HUES64 (cell line): ENCODE measurements at regions not wholly inside any gene's neighbourhood (a gene's known extent, or its start where the extent isn't known, plus 50 kb on each side); places are given as distances from the start of the nearest gene placed in this dataset.

Experiments used
- H3K27ac ChIP-seq: 2 replicates; pipeline ENCODE4 v1.7.0; 2013; ENCODE audit warnings: low read depth, low read length, inconsistent platforms
- H3K27me3 ChIP-seq: 2 replicates; pipeline ENCODE4 v1.6.1; 2013; ENCODE audit warnings: mild to moderate bottlenecking, low read length; ENCODE audit not compliant: insufficient read depth
- H3K36me3 ChIP-seq: 2 replicates; pipeline ENCODE4 v1.6.1; 2013; ENCODE audit warnings: mild to moderate bottlenecking, low read length; ENCODE audit not compliant: insufficient read depth
- H3K4me1 ChIP-seq: 2 replicates; pipeline ENCODE4 v1.6.1; 2013; ENCODE audit warnings: mild to moderate bottlenecking, low read length, moderate library complexity; ENCODE audit not compliant: insufficient read depth
- H3K4me3 ChIP-seq: 2 replicates; pipeline ENCODE4 v1.5.1; 2013; ENCODE audit warnings: mild to moderate bottlenecking, low read length, moderate library complexity
- H3K9ac ChIP-seq: 2 replicates; pipeline ENCODE4 v1.6.1; 2013; ENCODE audit warnings: mild to moderate bottlenecking, low read depth, low read length
- H3K9me3 ChIP-seq: 2 replicates; pipeline ENCODE4 v1.6.1; 2013; ENCODE audit warnings: low read depth, low read length; ENCODE audit not compliant: insufficient read depth
- WGBS: fragments of 150-250, 120-280 bp; methylation state at CpG from one replicate; pipeline ENCODE4 v1.1.7; 2013; ENCODE audit warnings: missing lambda C conversion rate; 5-methylcytosine and 5-hydroxymethylcytosine counted together

DNA sequence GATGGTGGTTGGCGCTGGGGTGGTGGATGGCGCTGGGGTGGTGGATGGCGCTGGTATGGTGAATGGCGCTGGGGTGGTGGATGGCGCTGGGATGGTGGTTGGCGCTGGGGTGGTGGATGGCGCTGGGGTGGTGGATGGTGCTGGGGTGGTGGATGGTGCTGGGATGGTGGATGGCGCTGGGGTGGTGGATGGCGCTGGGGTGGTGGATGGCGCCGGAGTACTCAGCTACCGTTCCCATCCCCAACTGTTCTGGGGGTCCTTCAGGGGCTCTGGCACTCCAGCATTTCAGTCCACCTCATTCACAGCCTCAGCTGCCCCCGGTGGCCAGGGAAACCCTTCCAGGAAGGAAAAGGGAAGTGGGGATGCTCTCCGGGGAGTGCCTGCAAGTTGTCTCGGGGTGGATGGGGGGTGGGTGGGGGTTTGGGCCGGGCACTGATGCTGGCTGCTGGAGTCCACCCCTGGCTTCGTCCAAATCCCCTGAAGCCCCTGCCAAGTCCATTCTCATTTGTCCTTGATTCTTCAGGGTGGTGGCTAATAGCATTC lies 147.3 kb upstream of the COL5A1 start:
- Histone ChIP-seq H3K36me3 (no peaks in the 10 kb centered on the region), H3K9ac (no peak overlapping the region), H3K4me1 (no peaks in the 10 kb centered on the region), H3K27ac (no peak overlapping the region), H3K27me3 (no peaks in the 10 kb centered on the region), H3K4me3 (no peak overlapping the region), H3K9me3 (no peaks in the 10 kb centered on the region)
- 91% methylated on average over 12 of the region's 17 CpGs for WGBS

DNA sequence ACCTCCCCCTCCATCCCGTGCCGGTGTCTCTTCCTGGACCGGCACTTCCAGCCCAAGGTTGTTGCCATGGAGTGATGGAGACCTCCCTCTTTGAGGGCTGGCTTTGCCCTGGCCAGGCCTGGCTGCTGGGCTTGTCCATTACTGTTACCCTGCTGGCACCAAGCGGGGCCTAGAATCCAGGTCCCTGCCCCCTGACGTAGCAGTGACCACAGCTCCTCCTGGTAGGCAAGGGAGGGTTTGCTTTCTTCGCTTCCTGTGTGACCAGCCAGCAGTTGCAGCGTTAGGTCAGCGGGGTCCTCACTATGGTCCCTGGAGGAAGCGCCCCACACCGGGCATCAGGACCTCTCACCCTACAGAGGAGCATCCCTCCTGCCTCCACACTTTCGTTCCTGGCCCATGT lies 146.7 kb upstream of the COL5A1 start:
- no peak overlapping the region for H3K9ac ChIP-seq
- peaks cover 2% of the 10 kb centered on the region; the same call in 1 of the 2 replicates for H3K27me3 ChIP-seq
- no peaks in the 10 kb centered on the region for H3K9me3 ChIP-seq
- WGBS = 89% methylated on average over 11 of the region's 11 CpGs
- H3K27ac ChIP-seq = no peak overlapping the region
- H3K4me1 ChIP-seq = no peaks in the 10 kb centered on the region
- no peak overlapping the region for H3K4me3 ChIP-seq
- H3K36me3 ChIP-seq = no peaks in the 10 kb centered on the region

DNA sequence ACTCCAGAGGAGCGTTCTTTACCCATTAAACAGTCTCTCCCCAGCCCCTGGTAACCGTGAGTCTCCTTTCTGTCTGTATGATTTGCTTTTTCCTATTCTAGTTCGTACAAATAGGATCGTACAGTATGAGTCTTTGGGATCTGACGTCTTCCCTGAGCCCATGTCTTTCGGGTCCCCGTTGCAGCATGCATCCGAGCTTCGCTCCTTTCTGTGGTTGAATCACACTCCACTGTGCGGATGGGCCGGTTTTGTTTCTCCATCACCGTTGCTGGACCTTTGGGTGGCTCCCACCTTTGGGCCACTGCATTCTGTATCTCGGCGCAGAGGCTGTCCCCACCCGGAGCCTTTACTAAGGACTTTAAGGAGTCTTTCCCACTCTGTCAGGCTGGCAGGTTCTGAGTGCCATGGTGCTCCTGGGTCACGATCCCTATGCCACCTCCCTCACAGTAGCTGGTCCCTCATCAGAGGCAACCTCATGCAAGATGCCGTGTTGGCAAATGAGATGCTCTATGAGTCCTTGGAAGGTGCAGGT lies 145.7 kb upstream of the COL5A1 start:
- WGBS = 95% methylated on average over 17 of the region's 17 CpGs
- Histone ChIP-seq H3K36me3 (no peaks in the 10 kb centered on the region), H3K9ac (no peak overlapping the region), H3K4me3 (no peak overlapping the region), H3K9me3 (no peaks in the 10 kb centered on the region), H3K27me3 (peaks cover 12% of the 10 kb centered on the region), H3K27ac (no peak overlapping the region), H3K4me1 (no peaks in the 10 kb centered on the region)

DNA sequence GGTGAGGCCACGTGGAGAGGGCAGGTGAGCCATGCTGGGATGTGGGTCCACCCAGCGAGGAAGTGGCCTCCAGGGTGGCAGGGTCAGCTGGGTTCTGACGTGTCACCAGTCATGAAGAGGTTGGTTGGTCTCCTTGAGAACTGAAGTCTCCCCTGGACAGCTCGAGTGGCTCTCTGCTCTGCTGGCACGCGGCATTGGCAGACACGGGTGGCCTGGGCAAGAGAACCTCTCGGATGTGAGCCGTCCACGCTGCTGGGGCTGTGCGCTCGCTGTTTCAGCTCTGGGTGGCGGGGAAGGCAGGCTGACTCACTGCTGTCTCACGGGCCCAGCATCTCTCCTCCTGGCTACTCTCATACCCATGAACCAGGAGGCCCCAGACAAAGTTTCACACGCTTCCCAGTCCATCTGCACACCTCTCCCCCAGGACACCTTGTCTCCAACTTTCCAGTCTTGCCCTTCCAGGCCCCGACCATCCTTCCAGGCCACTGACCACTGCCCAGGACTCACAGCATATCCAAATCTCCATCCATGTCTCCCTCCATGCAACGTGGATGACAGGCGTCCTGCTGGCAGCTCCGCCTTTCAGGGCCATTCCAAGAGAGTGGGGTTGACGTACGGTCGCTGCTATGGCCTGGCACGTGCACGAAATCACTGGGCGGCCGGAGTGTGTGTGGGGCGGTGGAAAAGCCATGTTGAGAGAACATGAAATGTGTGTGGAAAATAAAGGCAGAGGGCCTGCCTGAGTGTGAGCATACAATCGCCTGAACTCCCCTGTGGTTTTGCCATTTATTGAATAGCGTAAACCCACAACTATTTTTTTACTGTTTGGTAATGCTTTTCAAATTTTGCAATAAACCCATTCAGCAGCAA lies 145.0 kb upstream of the COL5A1 start:
- Histone ChIP-seq H3K36me3 (no peaks in the 10 kb centered on the region), H3K9me3 (no peaks in the 10 kb centered on the region), H3K4me3 (no peak overlapping the region), H3K9ac (no peak overlapping the region), H3K27ac (no peak overlapping the region), H3K27me3 (peaks cover 19% of the 10 kb centered on the region), H3K4me1 (no peaks in the 10 kb centered on the region)
- WGBS = 91% methylated on average over 29 of the region's 29 CpGs

DNA sequence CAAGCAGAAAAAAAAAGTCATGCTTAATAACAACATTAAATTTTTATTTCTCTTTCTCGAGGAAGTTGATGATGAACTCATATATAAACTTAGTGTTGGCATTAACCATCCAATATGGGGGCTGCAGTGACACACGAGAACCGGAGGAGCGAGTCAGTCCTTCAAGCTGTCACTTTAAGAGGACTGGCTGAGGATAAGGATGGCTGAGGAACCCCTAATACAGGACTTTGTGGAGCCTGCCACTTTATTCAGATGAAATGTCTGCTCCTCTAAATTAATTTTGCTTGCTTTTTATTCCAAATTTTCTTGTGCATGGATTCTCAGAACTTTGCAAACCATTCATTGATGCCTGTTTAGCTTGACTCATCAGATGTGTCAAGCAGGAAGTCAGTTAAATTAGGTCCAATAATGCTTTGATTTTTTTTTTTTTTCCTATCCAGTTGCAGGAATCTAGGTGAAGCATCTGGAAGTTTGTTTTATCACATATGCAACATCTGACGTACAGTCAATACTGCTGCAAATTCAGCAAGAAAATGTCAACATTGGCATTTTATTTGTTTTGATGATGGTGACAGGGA lies 144.2 kb upstream of the COL5A1 start:
- Histone ChIP-seq H3K4me3 (no peak overlapping the region), H3K36me3 (no peaks in the 10 kb centered on the region), H3K27ac (no peak overlapping the region), H3K27me3 (peaks cover 26% of the 10 kb centered on the region), H3K9ac (no peak overlapping the region), H3K4me1 (no peaks in the 10 kb centered on the region), H3K9me3 (no peaks in the 10 kb centered on the region)
- 88% methylated on average over 4 of the region's 5 CpGs for WGBS

DNA sequence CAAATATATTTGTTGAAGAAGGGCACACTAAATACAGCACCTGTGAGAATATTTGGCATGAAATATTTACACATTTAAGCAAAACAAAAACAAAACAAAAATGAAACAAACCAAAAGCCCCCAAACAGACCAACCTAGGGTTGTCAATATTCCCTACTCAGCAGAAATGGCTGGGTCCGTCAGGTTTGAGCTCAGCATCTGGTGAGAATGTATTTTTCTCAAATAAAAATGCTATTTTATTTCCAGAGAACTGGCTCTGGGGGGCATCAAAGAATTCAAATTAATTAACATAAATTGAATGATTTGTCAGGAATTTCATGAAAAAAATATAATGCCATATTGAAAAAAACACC lies 142.8 kb upstream of the COL5A1 start:
- Histone ChIP-seq H3K4me1 (no peaks in the 10 kb centered on the region), H3K27me3 (peaks cover 27% of the 10 kb centered on the region), H3K9ac (no peak overlapping the region), H3K27ac (no peak overlapping the region), H3K9me3 (no peaks in the 10 kb centered on the region), H3K4me3 (no peak overlapping the region), H3K36me3 (no peaks in the 10 kb centered on the region)
- WGBS = no CpG with 5 or more reads among the region's 1 CpG

DNA sequence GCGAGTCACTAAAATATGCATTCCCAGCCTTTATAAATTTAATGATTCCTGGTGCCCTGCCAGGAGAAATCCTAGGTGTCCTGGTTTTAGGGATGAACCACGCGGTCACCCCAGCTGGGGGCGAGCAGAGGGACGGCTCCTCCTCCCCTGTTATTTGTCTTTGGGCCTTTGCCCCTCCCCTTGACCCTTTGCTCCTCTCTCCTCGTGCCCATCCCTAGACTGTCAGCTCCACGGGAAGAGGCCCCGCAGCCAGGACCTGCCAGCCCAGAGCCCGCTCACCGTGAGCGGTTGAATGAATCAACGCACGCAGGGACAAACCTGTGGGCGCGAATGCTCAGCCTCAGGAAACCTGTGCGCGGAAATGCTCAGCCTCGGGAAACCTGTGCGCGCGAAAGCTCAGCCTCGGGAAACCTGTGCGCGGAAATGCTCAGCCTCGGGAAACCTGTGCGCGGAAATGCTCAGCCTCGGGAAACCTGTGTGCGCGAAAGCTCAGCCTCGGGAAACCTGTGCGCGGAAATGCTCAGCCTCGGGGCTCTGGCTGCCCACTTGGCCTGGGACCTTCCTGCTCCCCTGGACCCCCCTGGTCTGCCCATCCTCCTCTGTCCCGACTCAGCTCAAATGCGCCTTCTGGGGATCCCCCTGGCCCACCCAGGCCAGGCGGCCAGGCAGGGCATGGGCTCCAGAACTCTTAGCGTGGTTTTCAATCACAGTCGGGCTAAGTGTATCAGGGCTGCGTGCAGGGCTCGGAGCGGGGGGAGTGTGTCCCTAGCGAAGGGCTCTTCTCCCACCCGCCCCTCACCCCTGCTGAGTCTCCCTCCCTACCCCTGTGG lies 140.5 kb upstream of the COL5A1 start:
- H3K9ac ChIP-seq = no peak overlapping the region; the same call in 1 of the 2 replicates
- no peak overlapping the region for H3K27ac ChIP-seq
- 20% methylated on average over 44 of the region's 44 CpGs for WGBS
- H3K4me1 ChIP-seq = no peaks in the 10 kb centered on the region
- no peaks in the 10 kb centered on the region for H3K9me3 ChIP-seq
- peak overlapping the region; percentile 41 for H3K4me3 ChIP-seq
- no peaks in the 10 kb centered on the region for H3K36me3 ChIP-seq
- peaks cover 27% of the 10 kb centered on the region for H3K27me3 ChIP-seq

DNA sequence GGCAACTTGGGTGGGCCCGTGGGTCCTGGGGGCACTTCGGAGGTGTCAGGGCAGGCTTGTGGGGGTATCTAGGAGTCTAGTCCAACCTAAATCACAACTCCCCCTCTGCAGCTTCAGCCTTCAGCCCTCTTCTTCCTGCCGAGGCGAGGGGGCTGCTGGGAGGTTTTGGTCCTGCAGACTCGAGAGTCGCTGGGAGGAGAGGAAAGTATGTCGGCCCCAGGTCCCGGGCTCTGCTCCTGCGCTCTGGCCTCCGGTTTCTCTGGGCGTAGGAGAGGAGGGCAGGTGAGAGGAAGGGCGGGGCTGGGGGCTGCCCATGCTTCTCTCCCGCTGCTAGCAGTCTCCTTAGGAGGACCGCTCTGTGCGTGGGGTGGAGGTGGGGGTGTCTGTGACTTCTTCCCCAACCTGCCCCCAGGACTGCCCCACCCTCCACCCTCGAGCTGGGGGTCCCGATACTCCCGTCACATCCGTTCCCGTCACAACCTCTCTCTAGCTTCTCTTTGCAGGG lies 139.8 kb upstream of the COL5A1 start:
- Histone ChIP-seq H3K27ac (no peak overlapping the region), H3K36me3 (no peaks in the 10 kb centered on the region), H3K4me3 (no peak overlapping the region), H3K9ac (no peak overlapping the region), H3K4me1 (no peaks in the 10 kb centered on the region), H3K27me3 (peaks cover 27% of the 10 kb centered on the region), H3K9me3 (no peaks in the 10 kb centered on the region)
- 45% methylated on average over 11 of the region's 20 CpGs for WGBS

DNA sequence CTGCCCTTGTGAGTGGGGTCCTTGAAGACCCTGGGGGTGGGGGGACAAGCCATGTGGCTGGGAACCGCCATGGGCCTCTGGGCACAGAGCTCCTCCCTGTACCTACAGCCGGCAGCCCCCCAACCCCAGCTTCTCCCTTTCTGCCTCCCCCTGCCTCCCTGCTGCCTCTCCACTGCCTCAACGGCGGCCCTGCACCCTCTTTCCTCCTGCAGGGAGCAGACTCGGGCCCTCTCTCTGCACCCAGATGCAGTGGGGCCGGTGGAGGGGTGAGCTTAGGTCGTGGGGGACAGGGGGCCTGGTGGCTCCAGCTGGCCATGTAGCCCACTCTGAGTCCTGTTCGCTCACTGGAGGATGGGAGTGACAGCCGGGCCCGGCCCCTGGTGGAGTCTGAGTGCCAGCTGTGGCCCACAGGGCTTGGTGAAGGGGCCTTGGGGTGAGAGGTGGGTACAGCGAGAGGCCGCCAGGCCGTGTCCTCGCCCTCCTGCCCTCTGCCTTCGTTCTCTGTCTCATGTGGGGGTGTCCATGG lies 139.3 kb upstream of the COL5A1 start:
- 87% methylated on average over 14 of the region's 15 CpGs for whole genome bisulfite sequencing
- peak overlapping the region; percentile 46; the same call in 1 of the 2 replicates for H3K9ac ChIP-seq
- peaks cover 27% of the 10 kb centered on the region for H3K27me3 ChIP-seq
- no peaks in the 10 kb centered on the region for H3K4me1 ChIP-seq
- no peak overlapping the region for H3K27ac ChIP-seq
- no peak overlapping the region for H3K4me3 ChIP-seq
- H3K36me3 ChIP-seq = no peaks in the 10 kb centered on the region
- no peaks in the 10 kb centered on the region for H3K9me3 ChIP-seq

DNA sequence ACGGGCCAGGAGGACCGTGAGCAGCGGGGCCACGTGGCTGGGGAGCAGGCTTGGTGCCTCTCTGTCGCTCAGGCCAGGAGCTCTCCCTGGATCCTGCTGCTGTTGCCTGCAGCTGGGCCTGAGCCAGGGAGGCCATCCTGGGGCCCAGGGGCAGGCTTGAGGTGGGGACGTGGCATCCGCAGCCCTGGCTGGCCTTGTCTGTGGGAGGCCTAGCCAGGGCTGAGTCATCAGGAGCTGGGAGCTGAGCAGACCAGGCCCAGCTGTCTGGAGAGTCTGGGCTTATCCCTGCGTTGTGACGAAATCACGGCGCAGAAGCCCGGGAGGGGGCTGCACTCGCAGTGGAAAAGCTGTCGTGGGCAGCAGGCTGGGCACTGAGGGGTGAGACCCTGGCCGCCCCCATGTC lies 138.8 kb upstream of the COL5A1 start:
- Histone ChIP-seq H3K9ac (peak overlapping the region; percentile 46; the same call in 1 of the 2 replicates), H3K36me3 (no peaks in the 10 kb centered on the region), H3K27me3 (peaks cover 27% of the 10 kb centered on the region), H3K4me3 (no peak overlapping the region), H3K27ac (no peak overlapping the region), H3K4me1 (no peaks in the 10 kb centered on the region), H3K9me3 (no peaks in the 10 kb centered on the region)
- 79% methylated on average over 15 of the region's 15 CpGs for WGBS
